ENCODE measurements at regions not wholly inside any gene's neighbourhood (a gene's known extent, or its start where the extent isn't known, plus 50 kb on each side); places are given as distances from the start of the nearest gene placed in this dataset.

DNA sequence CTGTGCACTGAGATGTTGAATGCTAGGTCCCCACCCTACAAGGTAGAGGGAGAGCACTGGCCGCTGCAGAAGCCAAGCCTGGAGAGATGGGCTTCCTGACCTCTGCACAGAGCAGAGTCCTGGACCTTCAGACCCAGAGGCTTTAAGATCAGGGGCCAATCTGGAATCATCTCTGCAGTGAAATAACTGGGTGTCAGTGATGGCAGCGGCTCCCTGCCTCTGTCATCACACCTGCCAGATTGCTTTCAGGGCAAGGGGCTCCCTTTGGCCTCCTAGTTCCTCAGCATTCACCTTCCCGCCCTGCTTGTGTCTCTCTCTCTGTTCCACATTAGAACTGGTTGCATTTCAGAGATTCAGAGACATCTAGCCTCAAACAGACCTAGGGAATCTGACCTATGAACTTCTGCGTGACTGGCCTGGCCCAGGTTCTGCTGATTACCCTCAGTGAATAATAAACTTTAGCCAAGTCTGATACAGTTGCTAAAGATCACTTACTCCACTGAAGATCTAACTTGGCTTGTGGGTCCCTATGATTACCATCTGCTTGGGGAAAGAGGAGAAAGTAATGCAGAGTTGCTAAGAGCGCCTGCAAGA, 87.8 kb downstream of the ATP1A1 start:
- DNase-seq (no peak), ATAC-seq (ENCODE audit: low FRiP score in 2 of 2) (peak in 1 of 2 donors; percentile 40)
- Histone ChIP-seq H3K27ac (no peak overlapping the region), H3K4me1 (no peaks in the 10 kb centered on the region), H3K9me3 (no peaks in the 10 kb centered on the region), H3K27me3 (no peaks in the 10 kb centered on the region), H3K4me3 (no peak overlapping the region), H3K36me3 (no peaks in the 10 kb centered on the region)
- TF ChIP-seq CTCF (IDR thresholded peaks at IDR 0.05) (no peak), EP300 (IDR thresholded peaks at IDR 0.05) (no peak), POLR2AphosphoS5 (IDR thresholded peaks at IDR 0.05) (no peak), POLR2A (IDR thresholded peaks at IDR 0.05) (no peak)
- 86 to 90% methylated on average over 5 of the region's 5 CpGs for WGBS, 2 donors

- Histone ChIP-seq H3K4me1 (no peaks in the 10 kb centered on the region), H3K4me3 (no peak overlapping the region), H3K27me3 (no peaks in the 10 kb centered on the region), H3K36me3 (no peaks in the 10 kb centered on the region), H3K9me3 (no peaks in the 10 kb centered on the region), H3K27ac (no peak overlapping the region)
- TF ChIP-seq POLR2AphosphoS5 (IDR thresholded peaks at IDR 0.05) (no peak), CTCF (IDR thresholded peaks at IDR 0.05) (no peak), EP300 (IDR thresholded peaks at IDR 0.05) (no peak), POLR2A (IDR thresholded peaks at IDR 0.05) (no peak)
- ATAC-seq (ENCODE audit: low FRiP score in 2 of 2) (no peak), DNase-seq (no peak)
- 90 to 93% methylated on average over 5 of the region's 5 CpGs for WGBS, 2 donors
Measured at GRCh38 chr1:116461723-116462122, 88.7 kb downstream of the ATP1A1 start.

GRCh38 chr1:116462722-116463121, 89.7 kb downstream of the ATP1A1 start:
- DNase-seq = no peak
- H3K4me1 ChIP-seq = no peaks in the 10 kb centered on the region
- WGBS, 2 donors = 85 to 91% methylated on average over 4 of the region's 4 CpGs
- no peak overlapping the region for H3K4me3 ChIP-seq
- H3K9me3 ChIP-seq = no peaks in the 10 kb centered on the region
- H3K27me3 ChIP-seq = no peaks in the 10 kb centered on the region
- H3K27ac ChIP-seq = no peak overlapping the region
- H3K36me3 ChIP-seq = no peaks in the 10 kb centered on the region
- TF ChIP-seq POLR2A (IDR thresholded peaks at IDR 0.05) (no peak), POLR2AphosphoS5 (IDR thresholded peaks at IDR 0.05) (no peak), EP300 (IDR thresholded peaks at IDR 0.05) (no peak), CTCF (IDR thresholded peaks at IDR 0.05) (no peak)
- no peak for ATAC-seq (ENCODE audit: low FRiP score in 2 of 2)

DNA sequence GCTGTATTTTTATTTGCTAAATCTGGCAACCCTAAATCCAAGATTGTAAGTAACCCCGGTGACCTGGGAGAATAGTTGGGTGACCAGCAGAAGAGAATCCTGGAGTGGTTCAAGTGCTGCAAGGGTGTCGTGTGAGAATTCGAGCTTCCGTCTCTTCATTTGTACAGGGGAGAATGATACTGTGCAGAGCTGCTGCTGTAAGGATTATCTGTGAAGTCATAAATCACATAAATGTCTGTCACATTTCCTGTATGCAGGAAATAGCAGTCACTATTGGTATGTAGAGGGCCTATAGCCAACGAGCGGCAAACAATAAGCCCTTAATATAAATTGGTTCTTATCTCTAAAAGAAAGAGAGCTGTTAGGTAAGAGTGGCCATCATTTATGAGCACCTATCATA, 90.7 kb downstream of the ATP1A1 start:
- Histone ChIP-seq H3K4me3 (no peak overlapping the region), H3K9me3 (no peaks in the 10 kb centered on the region), H3K27ac (no peak overlapping the region), H3K4me1 (no peaks in the 10 kb centered on the region), H3K27me3 (no peaks in the 10 kb centered on the region), H3K36me3 (no peaks in the 10 kb centered on the region)
- ATAC-seq (ENCODE audit: low FRiP score in 2 of 2) = no peak
- TF ChIP-seq CTCF (IDR thresholded peaks at IDR 0.05) (no peak), EP300 (IDR thresholded peaks at IDR 0.05) (no peak), POLR2A (IDR thresholded peaks at IDR 0.05) (no peak), POLR2AphosphoS5 (IDR thresholded peaks at IDR 0.05) (no peak)
- no peak for DNase-seq
- 81 to 89% methylated on average over 6 of the region's 6 CpGs for WGBS, 2 donors
